Body of pancreas (tissue), 4 donors: ENCODE measurements at regions not wholly inside any gene's neighbourhood (a gene's known extent, or its start where the extent isn't known, plus 50 kb on each side); places are given as distances from the start of the nearest gene placed in this dataset.

Experiments used
- ATAC-seq: fragments of 150-250 bp; one replicate; pipeline ENCODE4 v1.9.1; 2016
- DNase-seq, 4 donors: peaks; one replicate each; pipeline ENCODE4 v3.0.0-alpha.2; 2019
- H3K27ac ChIP-seq, 4 donors: fragments of 200-600 bp; sonication (generic); 1 replicate in 3 of 4; 2 replicates in 1 of 4; pipeline versions ENCODE4 v1.5.1 to v1.6.1; 2016 to 2019; ENCODE audit warnings: mild to moderate bottlenecking in 1 of 4, mixed read lengths in 1 of 4, moderate library complexity in 1 of 4
- H3K27me3 ChIP-seq, 2 donors: fragments of 200-600 bp; sonication (generic); one replicate each; pipeline ENCODE4 v1.6.0; 2016; ENCODE audit warnings: mild to moderate bottlenecking in 1 of 2
- H3K36me3 ChIP-seq, 2 donors: fragments of 200-600 bp; sonication (generic); replicated peaks in 1 of 2; 2 replicates each; pipeline ENCODE4 v1.5.1; 2016; ENCODE audit warnings: low read depth in 2 of 2; ENCODE audit not compliant: insufficient read depth in 1 of 2
- H3K4me1 ChIP-seq: fragments of 200-600 bp; sonication (generic); one replicate; pipeline ENCODE4 v1.6.0; 2016
- H3K4me3 ChIP-seq, 2 donors: fragments of 200-600 bp; sonication (generic); 1 replicate in 1 of 2; 2 replicates in 1 of 2; pipeline ENCODE4 v1.5.1; 2016 to 2019
- H3K9me3 ChIP-seq, 3 donors: fragments of 200-600 bp; sonication (generic); 1 replicate in 2 of 3; 2 replicates in 1 of 3; pipeline ENCODE4 v1.5.1; 2016
- POLR2A ChIP-seq, 3 donors: fragments of 450-650 bp; IDR thresholded peaks; one replicate each; pipeline ENCODE4 v1.6.1; 2016; ENCODE audit warnings: antibody characterized with exemption in 3 of 3, mild to moderate bottlenecking in 2 of 3
- WGBS, 2 donors: methylation state at CpG; one replicate each; pipeline ENCODE4 v1.1.5; 2017; 5-methylcytosine and 5-hydroxymethylcytosine counted together
- intact Hi-C: fragments of 100-400 bp; cut with DNase I; formaldehyde crosslinking; loops from one replicate; pipeline ENCODE4 v1.15.1; 2023
- TF ChIP-seq, protein P1 (sequence below), 7 experiments: fragments of 450-650 bp in 4 of 7; fragments of 200-600 bp in 3 of 7; sonication (generic) in 3 of 7; IDR thresholded peaks; one replicate each; pipeline ENCODE4 v1.5.1; 2016 to 2019; ENCODE audit warnings: antibody characterized with exemption in 7 of 7

DNA sequence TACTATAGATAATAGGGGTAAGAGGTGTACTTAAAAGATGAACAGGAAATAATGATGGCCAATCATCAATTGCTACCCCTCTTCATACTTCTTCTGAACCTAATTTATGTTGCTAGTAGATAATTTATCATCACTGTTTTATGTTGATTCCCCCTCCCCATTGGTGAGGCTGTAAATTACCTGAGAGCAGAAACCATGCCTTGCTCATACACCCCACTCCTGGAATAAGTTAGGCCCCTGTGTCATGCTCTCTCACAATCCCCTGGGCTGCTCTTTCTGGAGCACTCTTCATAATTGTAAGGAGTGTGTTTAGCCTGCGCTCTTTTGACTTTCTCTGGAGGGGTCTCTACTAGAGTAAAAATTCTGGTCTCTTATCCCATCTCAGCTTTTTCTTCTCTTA, 180.7 kb downstream of the PAH start:
- no peak overlapping the region for H3K27ac ChIP-seq
- no peaks in the 10 kb centered on the region for H3K4me1 ChIP-seq
- H3K27me3 ChIP-seq = no peaks in the 10 kb centered on the region
- H3K4me3 ChIP-seq = no peak overlapping the region
- H3K36me3 ChIP-seq = no peaks in the 10 kb centered on the region
- H3K9me3 ChIP-seq = no peaks in the 10 kb centered on the region
- WGBS, 2 donors = 79 to 88% methylated on average over 1 of the region's 1 CpG
- no peak for DNase-seq
- ATAC-seq = no peak
- TF ChIP-seq, protein P1, sequence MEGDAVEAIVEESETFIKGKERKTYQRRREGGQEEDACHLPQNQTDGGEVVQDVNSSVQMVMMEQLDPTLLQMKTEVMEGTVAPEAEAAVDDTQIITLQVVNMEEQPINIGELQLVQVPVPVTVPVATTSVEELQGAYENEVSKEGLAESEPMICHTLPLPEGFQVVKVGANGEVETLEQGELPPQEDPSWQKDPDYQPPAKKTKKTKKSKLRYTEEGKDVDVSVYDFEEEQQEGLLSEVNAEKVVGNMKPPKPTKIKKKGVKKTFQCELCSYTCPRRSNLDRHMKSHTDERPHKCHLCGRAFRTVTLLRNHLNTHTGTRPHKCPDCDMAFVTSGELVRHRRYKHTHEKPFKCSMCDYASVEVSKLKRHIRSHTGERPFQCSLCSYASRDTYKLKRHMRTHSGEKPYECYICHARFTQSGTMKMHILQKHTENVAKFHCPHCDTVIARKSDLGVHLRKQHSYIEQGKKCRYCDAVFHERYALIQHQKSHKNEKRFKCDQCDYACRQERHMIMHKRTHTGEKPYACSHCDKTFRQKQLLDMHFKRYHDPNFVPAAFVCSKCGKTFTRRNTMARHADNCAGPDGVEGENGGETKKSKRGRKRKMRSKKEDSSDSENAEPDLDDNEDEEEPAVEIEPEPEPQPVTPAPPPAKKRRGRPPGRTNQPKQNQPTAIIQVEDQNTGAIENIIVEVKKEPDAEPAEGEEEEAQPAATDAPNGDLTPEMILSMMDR (IDR thresholded peaks at IDR 0.05) = no peak
- no peak for TF ChIP-seq POLR2A (IDR thresholded peaks at IDR 0.05)
- intact Hi-C loops = no loop called here

DNA sequence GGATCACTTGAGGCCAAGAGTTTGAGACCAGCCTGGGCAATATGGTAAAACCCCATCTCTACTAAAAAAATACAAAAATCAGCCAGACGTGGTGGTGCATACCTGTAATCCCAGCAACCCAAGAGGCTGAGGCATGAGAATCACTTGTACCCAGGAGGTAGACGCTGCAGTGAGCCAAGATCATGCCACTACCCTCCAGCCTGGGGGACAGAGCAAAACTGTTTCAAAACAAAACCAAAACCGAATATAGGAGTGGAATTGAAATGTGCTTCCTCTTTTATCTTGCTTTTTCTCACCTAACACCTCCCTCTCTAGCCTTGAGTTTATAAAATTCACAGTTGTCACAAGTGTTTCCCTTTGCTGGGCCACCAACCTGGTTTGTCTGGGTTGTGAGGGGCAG, 181.9 kb downstream of the PAH start:
- H3K4me3 ChIP-seq = no peak overlapping the region
- H3K9me3 ChIP-seq = no peaks in the 10 kb centered on the region
- no peak for TF ChIP-seq POLR2A (IDR thresholded peaks at IDR 0.05)
- TF ChIP-seq, protein P1 (IDR thresholded peaks at IDR 0.05) = no peak
- DNase-seq (no peak), ATAC-seq (no peak)
- no peak overlapping the region for H3K27ac ChIP-seq
- 51 to 63% methylated on average over 3 of the region's 3 CpGs for WGBS, 2 donors
- H3K36me3 ChIP-seq = no peaks in the 10 kb centered on the region
- H3K27me3 ChIP-seq = no peaks in the 10 kb centered on the region
- no peaks in the 10 kb centered on the region for H3K4me1 ChIP-seq
- intact Hi-C loops = no loop called here

DNA sequence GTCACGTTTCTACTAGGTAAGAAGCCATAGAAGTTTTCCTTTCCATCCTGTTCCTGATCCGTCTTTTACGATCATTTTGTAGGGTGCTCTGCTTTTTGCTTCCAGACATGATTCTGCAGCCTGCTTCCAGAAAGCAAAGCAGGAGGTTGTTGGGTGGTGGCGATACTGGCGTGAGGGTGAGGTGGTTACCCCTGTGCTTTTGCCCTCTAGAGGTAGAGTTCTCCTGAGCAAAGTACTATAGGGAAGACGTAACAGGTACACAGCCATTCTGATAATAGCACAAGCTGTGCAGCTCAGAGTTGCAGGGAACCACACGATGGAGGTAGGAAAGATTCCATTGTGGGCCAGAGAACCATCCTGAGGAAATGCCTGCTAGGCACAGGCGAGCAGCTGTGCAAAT, 186.0 kb downstream of the PAH start:
- intact Hi-C loops = no loop called here
- Histone ChIP-seq H3K27me3 (no peaks in the 10 kb centered on the region), H3K36me3 (no peaks in the 10 kb centered on the region), H3K4me3 (no peak overlapping the region), H3K27ac (no peak overlapping the region), H3K9me3 (no peaks in the 10 kb centered on the region), H3K4me1 (no peaks in the 10 kb centered on the region)
- 56 to 61% methylated on average over 8 of the region's 8 CpGs for WGBS, 2 donors
- no peak for TF ChIP-seq POLR2A (IDR thresholded peaks at IDR 0.05)
- TF ChIP-seq, protein P1 (IDR thresholded peaks at IDR 0.05) = no peak
- no peak for DNase-seq
- no peak for ATAC-seq

DNA sequence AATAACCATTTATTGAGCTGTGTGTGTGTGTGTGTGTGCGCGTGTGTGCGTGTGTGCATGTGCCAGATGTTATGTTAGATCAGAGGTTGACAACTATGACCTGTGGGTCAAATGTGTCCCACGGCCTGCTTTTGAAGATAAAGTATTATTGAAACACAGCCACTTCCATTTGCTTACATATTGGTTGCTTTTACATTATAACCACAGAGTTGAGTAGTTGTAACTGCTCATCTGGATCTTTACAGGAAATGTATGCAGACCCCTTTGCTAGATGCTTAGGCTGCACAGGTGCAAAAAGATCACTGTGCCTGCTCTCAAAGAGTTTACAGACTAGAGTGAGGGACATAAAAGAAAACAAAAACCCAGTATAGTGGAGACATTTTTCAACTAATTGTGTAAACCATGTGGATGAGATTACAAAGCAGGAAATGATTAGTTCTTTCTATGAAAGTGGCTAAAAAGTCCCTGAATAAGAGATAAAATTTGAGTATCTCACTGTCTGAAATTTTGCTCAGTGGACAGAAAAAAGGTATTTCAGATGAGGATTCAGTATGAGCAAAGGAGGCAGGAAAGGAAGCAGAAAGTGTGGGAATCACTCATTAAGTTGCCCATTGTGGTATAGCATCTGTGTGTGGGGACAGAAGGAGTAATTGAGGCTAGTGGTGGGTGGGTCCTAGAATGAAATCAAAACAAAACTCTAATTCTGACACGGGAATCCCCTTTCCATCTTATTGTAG, 188.4 kb downstream of the PAH start:
- no peak overlapping the region for H3K27ac ChIP-seq
- no peak for ATAC-seq

DNA sequence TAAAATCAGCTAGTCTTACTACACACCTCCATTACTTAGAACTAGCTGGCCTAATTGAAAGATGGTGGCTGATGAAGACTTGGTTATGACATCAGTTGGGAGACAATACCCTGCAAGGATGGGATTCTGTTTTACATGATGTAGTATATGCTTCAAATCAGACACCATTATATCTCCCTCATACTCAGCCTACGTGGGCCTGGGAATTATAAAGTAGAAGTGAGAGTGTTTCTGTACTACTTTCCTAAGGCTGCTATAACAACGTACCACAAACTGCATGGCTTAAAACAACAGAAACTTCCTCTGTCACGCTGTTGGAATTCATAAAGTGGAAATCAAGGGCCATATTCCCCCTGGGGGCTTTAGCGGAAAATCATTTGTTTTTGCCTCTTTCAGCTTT, 190.4 kb downstream of the PAH start:
- H3K4me3 ChIP-seq = no peak overlapping the region
- intact Hi-C loops = no loop called here
- no peaks in the 10 kb centered on the region for H3K9me3 ChIP-seq
- no peaks in the 10 kb centered on the region for H3K36me3 ChIP-seq
- DNase-seq (no peak), ATAC-seq (no peak)
- TF ChIP-seq POLR2A (IDR thresholded peaks at IDR 0.05) = no peak
- TF ChIP-seq, protein P1 (IDR thresholded peaks at IDR 0.05) = no peak
- WGBS, 2 donors = 61 to 75% methylated on average over 4 of the region's 4 CpGs
- no peaks in the 10 kb centered on the region for H3K4me1 ChIP-seq
- no peaks in the 10 kb centered on the region for H3K27me3 ChIP-seq
- no peak overlapping the region for H3K27ac ChIP-seq

More for the DNA sequence above, 188.4 kb downstream of the PAH start:
- intact Hi-C loops = no loop called here
- DNase-seq = no peak
- no peak for TF ChIP-seq POLR2A (IDR thresholded peaks at IDR 0.05)
- Histone ChIP-seq H3K36me3 (no peaks in the 10 kb centered on the region), H3K4me3 (no peak overlapping the region), H3K27me3 (no peaks in the 10 kb centered on the region), H3K9me3 (no peaks in the 10 kb centered on the region), H3K4me1 (no peaks in the 10 kb centered on the region)
- WGBS, 2 donors = 57 to 63% methylated on average over 5 of the region's 5 CpGs
